Colonic mucosa (tissue), 4 donors: ENCODE measurements at regions not wholly inside any gene's neighbourhood (a gene's known extent, or its start where the extent isn't known, plus 50 kb on each side); places are given as distances from the start of the nearest gene placed in this dataset.

Experiments used
- DNase-seq: peaks from one replicate; pipeline ENCODE4 v3.0.0-alpha.2; 2020
- H3K27ac ChIP-seq: fragments of 200-600 bp; one replicate; pipeline ENCODE4 v1.8.0; 2021
- H3K27me3 ChIP-seq: fragments of 200-600 bp; one replicate; pipeline ENCODE4 v1.8.0; 2021
- H3K36me3 ChIP-seq: fragments of 200-600 bp; one replicate; pipeline ENCODE4 v1.8.0; 2021
- H3K4me1 ChIP-seq: fragments of 200-600 bp; one replicate; pipeline ENCODE4 v1.8.0; 2021; ENCODE audit warnings: mild to moderate bottlenecking
- H3K4me3 ChIP-seq: fragments of 200-600 bp; one replicate; pipeline ENCODE4 v1.8.0; 2021
- H3K9ac ChIP-seq, 2 donors: one replicate each; pipeline ENCODE4 v1.7.0; 2013; ENCODE audit warnings: control low read depth in 2 of 2, low read depth in 2 of 2, low read length in 2 of 2
- H3K9me3 ChIP-seq: fragments of 200-600 bp; one replicate; pipeline ENCODE4 v1.8.0; 2021
- intact Hi-C: fragments of 100-400 bp; cut with DNase I; formaldehyde crosslinking; loops from one replicate; pipeline ENCODE4 v1.14.1; 2022
- TF ChIP-seq, protein P1 (sequence below): fragments of 200-600 bp; IDR thresholded peaks from one replicate; pipeline ENCODE4 v1.8.0; 2022; ENCODE audit warnings: antibody characterized with exemption, mild to moderate bottlenecking
- donor health status: healthy.
- donor health status: DM: no; HTN: no; CAD: no.
- donor health status: DM: no; HTN: no; CAD: no.

DNA sequence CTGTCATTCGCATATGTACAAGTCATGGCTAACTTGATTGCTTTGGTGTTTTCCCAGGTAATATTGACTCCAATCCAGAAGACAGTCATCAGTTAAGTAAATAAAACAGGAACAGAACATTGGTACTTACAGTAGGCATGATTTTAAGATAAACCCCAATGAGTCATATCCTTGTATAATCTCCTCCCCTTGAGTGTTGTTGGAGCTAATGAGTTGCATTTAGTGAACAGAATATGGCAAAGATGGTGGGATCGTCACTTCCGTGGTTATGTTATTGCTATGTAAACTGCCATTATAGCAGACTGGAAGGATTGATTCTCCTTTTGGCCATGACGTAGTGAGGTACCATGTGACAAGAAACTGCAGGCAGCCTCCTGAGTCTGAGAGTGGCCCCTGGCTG lies 102.2 kb downstream of the TMX1 start:
- Histone ChIP-seq H3K27me3 (no peaks in the 10 kb centered on the region), H3K4me1 (no peaks in the 10 kb centered on the region), H3K4me3 (no peak overlapping the region), H3K36me3 (no peaks in the 10 kb centered on the region), H3K9me3 (no peaks in the 10 kb centered on the region), H3K27ac (no peak overlapping the region), H3K9ac (no peak overlapping the region)
- intact Hi-C loops, result no loop called here
- TF ChIP-seq, protein P1, sequence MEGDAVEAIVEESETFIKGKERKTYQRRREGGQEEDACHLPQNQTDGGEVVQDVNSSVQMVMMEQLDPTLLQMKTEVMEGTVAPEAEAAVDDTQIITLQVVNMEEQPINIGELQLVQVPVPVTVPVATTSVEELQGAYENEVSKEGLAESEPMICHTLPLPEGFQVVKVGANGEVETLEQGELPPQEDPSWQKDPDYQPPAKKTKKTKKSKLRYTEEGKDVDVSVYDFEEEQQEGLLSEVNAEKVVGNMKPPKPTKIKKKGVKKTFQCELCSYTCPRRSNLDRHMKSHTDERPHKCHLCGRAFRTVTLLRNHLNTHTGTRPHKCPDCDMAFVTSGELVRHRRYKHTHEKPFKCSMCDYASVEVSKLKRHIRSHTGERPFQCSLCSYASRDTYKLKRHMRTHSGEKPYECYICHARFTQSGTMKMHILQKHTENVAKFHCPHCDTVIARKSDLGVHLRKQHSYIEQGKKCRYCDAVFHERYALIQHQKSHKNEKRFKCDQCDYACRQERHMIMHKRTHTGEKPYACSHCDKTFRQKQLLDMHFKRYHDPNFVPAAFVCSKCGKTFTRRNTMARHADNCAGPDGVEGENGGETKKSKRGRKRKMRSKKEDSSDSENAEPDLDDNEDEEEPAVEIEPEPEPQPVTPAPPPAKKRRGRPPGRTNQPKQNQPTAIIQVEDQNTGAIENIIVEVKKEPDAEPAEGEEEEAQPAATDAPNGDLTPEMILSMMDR, result no peak
- no peak for DNase-seq

DNA sequence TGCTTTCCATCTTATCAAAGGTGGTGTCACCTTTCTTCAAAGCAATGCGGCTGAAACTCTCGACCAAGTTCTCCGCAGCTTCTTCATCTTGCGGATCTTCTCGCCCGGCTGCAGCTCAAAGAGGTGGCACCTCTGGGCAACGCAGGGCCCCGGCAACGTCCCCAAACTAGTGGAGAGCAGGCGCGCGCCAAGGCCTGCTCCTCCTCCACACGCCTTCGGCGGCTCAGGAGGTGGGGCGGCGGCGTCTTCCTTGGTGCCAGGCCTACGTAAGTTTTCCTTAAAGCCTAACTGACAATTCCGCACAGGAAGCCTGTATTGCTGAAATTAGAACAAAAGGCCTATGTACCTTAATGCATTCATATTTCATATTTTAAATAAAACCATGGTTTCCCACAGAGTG lies 112.0 kb downstream of the TMX1 start:
- intact Hi-C loops, result no loop called here
- Histone ChIP-seq H3K36me3 (no peaks in the 10 kb centered on the region), H3K9ac (no peak overlapping the region), H3K27ac (no peak overlapping the region), H3K4me3 (no peak overlapping the region), H3K4me1 (no peaks in the 10 kb centered on the region), H3K27me3 (no peaks in the 10 kb centered on the region), H3K9me3 (no peaks in the 10 kb centered on the region)
- TF ChIP-seq, protein P1, result no peak
- DNase-seq, result no peak

DNA sequence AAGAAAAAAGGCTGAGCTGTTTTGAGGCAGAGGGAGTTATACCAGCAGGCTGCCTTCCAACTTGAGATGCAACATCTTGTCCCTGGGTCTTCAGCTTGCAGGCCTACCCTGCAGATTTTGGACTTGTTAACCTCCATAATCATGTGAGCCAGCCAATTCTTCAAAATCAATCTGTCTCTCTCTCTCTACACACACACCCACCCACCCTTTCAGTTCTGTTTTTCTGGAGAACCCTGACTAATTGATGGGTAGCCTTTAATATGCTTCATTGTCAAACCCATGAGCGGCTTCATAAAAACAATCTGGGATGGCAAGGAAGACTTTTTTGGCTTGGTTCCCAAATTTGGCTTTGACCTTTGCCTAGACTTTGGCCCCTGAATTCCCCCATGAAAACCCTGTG lies 113.9 kb downstream of the TMX1 start:
- no peak overlapping the region for H3K27ac ChIP-seq
- TF ChIP-seq, protein P1, result no peak
- no peaks in the 10 kb centered on the region for H3K27me3 ChIP-seq
- no peak overlapping the region for H3K9ac ChIP-seq
- no peak for DNase-seq
- intact Hi-C loops, result no loop called here
- no peaks in the 10 kb centered on the region for H3K36me3 ChIP-seq
- H3K9me3 ChIP-seq, result no peaks in the 10 kb centered on the region
- no peaks in the 10 kb centered on the region for H3K4me1 ChIP-seq
- no peak overlapping the region for H3K4me3 ChIP-seq

DNA sequence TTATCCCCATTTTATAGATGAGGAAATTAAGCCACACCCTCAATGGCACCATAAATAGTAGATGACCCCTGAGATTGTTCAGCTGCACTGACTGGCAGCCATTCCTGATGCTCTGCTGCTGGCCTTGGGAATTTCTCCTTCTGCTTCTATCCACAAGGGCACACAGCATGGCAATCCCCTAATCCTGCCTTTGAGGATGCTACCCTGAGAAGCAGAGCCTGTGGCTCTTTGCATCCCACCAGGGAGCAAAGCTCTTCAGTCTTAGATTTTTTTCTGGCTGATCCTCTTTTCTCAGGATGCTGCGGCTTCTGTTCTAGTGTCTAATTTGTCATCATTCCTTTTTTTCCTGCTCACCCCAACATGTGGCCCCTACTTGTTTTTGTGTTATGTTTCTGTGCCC lies 114.8 kb downstream of the TMX1 start:
- H3K27ac ChIP-seq, result no peak overlapping the region
- no peaks in the 10 kb centered on the region for H3K9me3 ChIP-seq
- no peaks in the 10 kb centered on the region for H3K36me3 ChIP-seq
- intact Hi-C loops, result no loop called here
- DNase-seq, result no peak
- no peaks in the 10 kb centered on the region for H3K4me1 ChIP-seq
- H3K9ac ChIP-seq, result no peak overlapping the region
- TF ChIP-seq, protein P1, result no peak
- no peak overlapping the region for H3K4me3 ChIP-seq
- no peaks in the 10 kb centered on the region for H3K27me3 ChIP-seq

DNA sequence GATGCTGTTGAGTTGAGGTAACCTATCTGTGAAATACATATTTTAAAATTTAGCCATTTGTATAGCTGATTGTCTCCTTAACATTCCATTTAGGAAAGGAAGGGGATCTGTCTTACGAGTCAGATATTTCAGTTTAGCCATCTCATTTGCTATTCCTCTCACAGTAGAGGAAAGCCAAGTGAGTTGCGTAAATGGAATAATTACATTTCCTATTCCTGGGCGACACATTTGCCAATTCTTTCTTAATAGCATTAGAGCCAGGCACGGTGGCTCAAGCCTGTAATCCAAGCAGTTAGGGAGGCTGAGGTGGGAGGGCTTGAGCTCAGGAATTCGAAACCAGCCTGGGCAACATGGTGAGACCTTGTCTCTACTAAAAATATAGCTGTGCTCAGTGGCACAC lies 116.3 kb downstream of the TMX1 start:
- TF ChIP-seq, protein P1, result no peak
- no peaks in the 10 kb centered on the region for H3K36me3 ChIP-seq
- H3K27ac ChIP-seq, result no peak overlapping the region
- DNase-seq, result no peak
- no peak overlapping the region for H3K4me3 ChIP-seq
- H3K9me3 ChIP-seq, result no peaks in the 10 kb centered on the region
- intact Hi-C loops, result no loop called here
- no peak overlapping the region for H3K9ac ChIP-seq
- H3K27me3 ChIP-seq, result no peaks in the 10 kb centered on the region
- H3K4me1 ChIP-seq, result no peaks in the 10 kb centered on the region

DNA sequence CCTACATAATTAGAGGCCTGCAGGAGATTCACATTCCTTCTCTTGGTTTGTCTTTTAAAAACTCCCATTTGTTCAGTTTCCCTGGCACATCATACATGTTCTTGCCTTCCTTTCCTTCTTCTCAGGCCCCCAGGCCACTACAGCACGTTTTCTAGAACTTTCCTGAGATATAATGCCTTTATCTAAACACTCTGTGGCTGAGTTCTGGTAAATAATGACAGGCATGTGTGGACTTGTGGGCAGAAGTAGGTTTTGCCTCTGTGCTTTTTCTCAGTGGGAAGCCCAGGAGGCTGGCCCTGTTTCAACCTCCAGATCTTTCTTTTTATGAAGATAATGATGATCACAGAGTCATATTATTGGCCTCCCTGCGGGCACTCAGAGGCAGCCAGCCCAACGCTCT lies 117.2 kb downstream of the TMX1 start:
- no peak overlapping the region for H3K4me3 ChIP-seq
- H3K4me1 ChIP-seq, result no peaks in the 10 kb centered on the region
- no peaks in the 10 kb centered on the region for H3K9me3 ChIP-seq
- H3K36me3 ChIP-seq, result no peaks in the 10 kb centered on the region
- H3K27ac ChIP-seq, result no peak overlapping the region
- TF ChIP-seq, protein P1, result no peak
- intact Hi-C loops, result no loop called here
- no peaks in the 10 kb centered on the region for H3K27me3 ChIP-seq
- no peak for DNase-seq
- H3K9ac ChIP-seq, result no peak overlapping the region
